ENCODE measurements at regions not wholly inside any gene's neighbourhood (a gene's known extent, or its start where the extent isn't known, plus 50 kb on each side); places are given as distances from the start of the nearest gene placed in this dataset.
A peak's percentile ranks its signal among the peaks of the same experiment; 100 is the strongest.
"Not testable (repeated sequence)": the region's sequence is repeated elsewhere in the genome, so short reads cannot be mapped to it uniquely, and the experiment has no call there.

DNA sequence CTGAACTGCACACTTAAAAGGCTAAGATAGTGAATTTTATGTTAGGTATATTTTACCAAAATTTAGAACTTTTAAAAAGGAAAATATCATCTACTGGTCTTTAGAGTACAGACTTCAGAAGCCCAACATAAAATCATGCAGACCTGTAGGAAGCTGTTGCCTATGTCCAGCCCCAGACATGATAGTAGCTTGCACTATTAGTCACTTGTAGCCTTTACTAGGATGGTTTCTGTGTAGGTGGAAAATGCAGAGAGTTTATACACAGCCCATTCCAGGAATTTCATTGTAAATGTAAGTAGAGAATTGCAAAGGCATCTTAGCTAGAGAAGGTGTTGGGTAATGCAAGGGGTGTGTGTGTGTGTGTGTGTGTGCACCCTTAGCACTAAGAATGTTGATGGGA lies 640.2 kb downstream of the RNF144A start:
- DNase-seq, result no peak

GRCh38 chr2:7559791-7560190 lies 642.6 kb downstream of the RNF144A start:
- DNase-seq, result no peak

- no peak for DNase-seq
Observed at GRCh38 chr2:7566382-7566881, 649.2 kb downstream of the RNF144A start.

DNA sequence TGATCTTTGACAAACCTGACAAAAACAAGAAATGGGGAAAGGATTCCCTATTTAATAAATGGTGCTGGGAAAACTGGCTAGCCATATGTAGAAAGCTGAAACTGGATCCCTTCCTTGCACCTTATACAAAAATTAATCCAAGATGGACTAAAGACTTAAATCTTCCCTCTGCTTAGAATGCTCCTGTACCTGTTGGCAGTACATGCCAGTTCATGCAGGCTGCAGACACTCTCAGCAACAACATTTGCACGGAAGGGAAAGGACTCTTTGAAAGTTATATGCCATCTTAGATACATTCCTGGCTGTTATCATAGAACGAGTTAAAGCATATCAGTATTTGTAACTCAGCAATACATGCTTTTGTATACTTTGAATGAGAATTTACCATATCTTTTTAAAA lies 649.9 kb downstream of the RNF144A start:
- DNase-seq, result not testable (repeated sequence)

GRCh38 chr2:7567646-7568045 lies 650.4 kb downstream of the RNF144A start:
- no peak for DNase-seq

- DNase-seq, result peak; percentile 5
Observed at GRCh38 chr2:7570247-7570646, 653.0 kb downstream of the RNF144A start.

DNA sequence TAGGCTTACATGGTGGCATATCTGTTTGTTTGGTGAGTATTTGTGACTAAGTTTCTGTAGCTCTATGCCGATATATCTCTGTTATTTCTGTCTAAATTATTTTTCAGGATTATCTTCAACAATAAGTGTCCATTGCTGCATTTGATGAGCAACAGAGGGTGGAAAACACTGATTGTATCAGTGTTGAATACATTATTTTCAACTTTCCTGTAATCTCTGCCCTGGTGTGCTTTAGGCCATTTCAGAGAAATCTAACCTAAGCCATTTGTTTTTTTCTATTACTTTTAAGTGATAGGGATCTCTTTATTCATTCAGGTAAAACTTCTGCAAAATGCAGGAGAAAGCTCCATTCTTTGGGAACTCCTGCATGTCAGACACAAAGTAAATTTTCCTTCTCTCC lies 654.5 kb downstream of the RNF144A start:
- DNase-seq, result no peak

GRCh38 chr2:7572450-7572849 lies 655.2 kb downstream of the RNF144A start:
- DNase-seq, result no peak

DNA sequence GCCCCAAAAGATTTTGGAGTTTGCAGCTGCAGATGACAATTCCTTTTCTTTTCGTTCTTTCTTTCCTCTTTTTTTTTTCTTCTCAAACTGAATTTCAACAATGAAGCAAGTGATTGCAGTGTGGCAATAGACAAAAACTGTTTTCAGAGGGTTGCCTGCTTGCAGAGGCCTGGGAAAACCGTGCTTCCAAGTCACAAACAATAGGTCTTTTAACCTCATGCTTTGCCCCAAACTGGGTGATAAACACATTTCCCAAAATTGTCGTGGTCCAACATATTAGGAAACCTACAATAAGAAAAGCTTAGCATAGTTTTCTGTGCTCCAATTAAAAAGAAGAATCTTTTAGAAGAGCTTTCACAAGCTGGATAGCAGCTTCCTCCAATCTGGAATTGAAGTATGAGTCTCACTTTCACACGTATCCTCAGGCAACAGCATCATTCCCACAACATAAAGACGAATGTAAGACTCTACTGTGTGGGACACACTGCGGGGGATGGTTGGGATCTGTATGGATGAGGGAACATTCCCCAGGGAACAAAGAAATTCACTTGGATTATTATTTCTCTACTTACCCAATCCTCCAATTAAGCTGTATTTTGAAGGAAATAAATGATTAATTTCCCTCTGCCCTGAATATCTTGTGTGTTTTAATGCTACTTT lies 656.1 kb downstream of the RNF144A start:
- no peak for DNase-seq

GRCh38 chr2:7574385-7574784 lies 657.2 kb downstream of the RNF144A start:
- DNase-seq, result no peak

GRCh38 chr2:7577769-7578168 lies 660.6 kb downstream of the RNF144A start:
- DNase-seq, result no peak

DNA sequence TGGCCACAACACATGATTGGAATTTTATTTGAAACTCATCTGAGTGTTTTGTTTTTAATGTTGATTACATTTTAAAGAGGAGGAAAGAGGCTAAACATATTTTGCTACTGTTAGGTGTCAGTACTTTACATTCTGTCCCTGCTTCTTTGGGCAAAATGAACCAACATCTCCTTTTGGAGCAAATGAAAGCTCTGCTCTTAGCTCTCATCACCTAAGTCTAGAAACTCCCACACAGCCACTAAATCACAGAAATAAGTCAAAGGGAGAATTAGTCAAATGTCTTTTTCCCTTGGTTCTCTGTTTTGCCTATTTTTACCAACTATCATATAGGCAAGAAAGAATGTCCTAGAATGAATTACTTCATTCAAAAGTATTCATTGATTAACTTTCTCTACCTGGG lies 666.8 kb downstream of the RNF144A start:
- DNase-seq, result no peak

DNA sequence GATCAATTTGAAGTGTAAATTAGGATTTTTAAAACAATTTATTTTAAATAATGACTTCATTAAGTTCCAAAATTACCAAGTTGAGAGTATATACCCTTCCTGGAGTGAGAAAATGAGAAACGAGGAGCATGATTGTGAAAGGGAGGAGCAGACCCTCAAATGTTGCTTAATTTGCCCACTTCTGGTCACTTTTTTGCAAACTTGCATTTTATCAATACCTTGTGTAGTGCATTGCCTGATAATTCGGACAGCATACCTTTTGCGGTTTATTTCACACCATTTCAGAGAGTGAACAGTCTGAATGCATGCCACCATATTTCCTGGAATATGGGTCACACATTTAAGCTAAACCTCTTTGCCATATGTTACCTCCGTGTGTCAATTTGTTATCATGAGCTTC lies 669.7 kb downstream of the RNF144A start:
- DNase-seq, result no peak

DNA sequence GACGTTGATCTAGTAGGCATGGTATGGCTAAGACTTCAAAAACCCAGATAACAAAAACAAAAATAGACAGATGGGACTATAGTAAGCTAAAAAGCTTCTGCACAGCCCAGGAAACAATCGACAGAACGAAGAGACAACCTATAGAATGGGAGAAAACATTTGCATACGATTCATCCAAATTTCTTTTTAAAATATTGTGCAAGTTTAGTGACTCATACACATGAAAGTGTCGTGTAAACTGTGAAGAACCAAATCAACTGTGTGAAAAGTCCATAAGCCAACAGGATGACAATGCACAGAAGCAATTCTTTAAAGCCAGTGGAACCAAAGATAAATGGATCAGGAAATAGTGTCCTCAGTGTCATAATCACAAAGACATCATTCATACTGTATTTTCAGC lies 671.1 kb downstream of the RNF144A start:
- no peak for DNase-seq

DNA sequence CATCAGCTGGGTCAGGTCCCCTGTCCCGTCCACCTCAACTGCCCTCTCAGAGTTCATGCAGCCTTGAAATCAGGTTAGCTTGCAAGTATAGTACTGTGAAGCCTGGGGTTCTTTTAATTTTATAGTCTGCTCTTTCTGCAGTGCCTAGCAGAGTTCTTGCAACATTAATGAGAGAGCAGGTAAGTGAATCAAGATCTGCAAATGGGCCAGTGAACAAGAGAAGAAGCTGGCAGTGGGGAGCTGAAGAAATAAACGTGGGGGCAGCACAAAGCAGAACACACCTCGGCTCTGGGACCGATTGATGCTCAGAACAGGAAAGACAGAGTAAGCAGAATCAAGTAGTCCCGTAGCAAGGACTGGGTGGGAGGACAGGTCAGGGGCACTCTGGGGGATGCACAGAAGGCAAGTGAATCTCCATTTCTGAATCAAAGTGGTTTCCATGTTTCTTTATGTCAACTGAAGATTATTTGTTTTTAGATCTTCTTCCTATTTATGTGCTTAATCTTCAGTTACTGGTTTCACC lies 675.5 kb downstream of the RNF144A start:
- no peak for DNase-seq

GRCh38 chr2:7593360-7593759 lies 676.1 kb downstream of the RNF144A start:
- DNase-seq, result no peak

DNA sequence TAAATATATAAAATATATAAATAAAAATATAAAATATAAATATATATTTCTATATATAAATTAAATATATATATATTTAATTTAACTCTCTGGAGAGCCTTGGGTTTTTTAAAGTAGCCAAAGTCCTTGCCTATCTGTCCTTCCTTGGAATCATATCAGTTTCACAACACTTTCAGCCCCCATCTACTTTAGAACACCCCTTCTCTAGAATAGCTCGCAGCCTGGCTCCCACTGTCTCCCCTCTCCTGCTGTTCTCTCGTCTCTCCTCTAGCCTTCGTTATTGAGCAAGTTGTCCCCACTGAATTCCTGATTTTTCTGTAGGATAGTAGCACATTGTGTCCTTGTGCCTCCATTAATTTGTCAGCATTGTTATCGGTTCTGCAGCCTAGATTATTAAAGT lies 677.0 kb downstream of the RNF144A start:
- no peak for DNase-seq

DNA sequence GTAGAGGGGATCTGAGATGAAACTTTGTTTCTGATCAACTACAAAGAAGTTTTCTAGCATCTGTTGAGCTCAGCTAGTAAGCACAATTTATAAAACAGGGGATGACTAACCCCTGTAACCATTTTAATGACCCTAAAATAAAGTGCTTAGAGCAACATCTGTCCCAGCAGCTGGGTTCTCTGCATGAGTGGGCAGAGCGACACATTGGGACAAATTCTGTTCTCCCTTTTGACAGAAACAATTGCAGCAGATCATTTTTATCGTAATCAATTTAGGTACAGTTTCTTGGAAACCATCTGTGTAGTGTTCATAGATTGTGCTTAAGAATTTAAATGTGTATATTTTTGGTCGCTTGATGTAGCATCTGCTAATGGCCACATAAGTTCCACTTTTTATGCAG lies 678.0 kb downstream of the RNF144A start:
- DNase-seq, result no peak

GRCh38 chr2:7598402-7598801 lies 681.2 kb downstream of the RNF144A start:
- DNase-seq, result no peak

DNA sequence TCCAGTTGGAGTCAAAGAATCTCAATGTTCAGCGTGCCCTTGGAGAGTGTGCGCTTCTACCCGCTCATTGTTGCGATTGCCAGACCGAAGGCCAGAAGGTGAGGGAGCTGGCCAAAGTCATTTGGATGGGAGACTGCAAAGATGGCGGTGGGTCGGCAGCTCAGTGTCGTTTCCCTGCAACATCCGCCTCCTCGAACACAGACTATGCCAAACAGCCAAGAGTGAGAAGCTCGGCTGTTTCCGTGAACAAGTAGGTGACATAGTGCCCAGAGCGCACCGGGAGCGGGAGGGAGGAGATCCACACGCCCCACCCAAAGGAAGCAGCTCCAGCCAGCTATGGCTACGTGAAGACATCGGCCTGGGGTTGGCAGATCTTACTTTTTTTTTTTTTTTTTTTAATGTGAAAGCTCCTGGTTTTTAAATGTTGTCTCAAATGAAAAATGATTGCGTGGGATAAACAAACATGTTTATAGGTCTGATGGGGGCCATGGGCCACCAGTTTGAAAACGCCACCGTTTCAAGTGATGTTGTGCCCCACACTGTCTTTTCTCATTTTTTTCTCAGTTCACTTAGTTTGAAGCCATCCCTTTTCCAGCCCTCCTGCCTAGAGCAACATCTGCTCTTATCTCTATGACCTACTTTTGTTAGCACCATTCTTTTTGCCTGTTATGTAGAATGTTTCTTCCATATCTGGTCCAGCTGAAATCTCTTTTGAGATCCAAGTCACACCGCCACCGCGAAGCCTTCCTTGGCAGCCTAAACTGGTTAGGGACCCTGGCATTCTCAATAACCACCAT lies 682.4 kb downstream of the RNF144A start:
- DNase-seq, result no peak

GRCh38 chr2:7601990-7602389 lies 684.8 kb downstream of the RNF144A start:
- DNase-seq, result no peak

- DNase-seq, result no peak
Observed at GRCh38 chr2:7604456-7604855, 687.2 kb downstream of the RNF144A start.

DNA sequence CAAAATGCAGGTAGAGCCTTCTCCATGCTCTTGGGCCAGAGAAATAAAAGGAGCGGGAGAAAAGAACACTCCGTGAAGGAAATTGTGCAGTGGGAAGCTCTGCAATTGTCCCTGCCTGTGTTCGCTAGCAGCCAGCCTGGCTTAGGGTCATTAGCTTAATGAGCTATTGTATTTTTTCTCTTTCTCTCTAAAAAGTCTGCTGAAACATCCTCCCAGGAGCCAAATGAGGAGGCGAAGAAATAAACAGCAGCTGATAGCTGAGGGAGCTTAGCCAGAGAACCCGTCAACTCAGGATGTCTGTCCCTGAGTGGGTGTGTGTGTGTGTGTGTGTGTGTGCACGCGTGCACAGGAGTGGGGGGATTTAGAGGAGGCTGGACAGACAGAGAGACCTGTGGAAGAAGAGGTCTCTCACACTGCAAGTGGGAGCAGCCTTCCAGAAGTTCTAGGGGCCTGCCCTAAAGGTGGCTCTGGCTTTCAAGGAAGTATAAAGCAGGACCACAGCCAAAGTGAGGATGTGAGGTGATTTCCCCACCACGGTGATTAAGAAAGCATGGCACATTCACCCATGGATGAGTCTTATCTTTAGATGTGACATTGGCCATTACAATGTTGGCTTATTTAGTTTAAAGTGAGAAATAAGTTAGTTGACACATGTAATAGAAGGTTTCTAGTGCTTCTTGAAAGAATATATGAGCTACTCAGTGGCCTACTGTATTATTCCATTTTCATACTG lies 690.4 kb downstream of the RNF144A start:
- no peak for DNase-seq

DNA sequence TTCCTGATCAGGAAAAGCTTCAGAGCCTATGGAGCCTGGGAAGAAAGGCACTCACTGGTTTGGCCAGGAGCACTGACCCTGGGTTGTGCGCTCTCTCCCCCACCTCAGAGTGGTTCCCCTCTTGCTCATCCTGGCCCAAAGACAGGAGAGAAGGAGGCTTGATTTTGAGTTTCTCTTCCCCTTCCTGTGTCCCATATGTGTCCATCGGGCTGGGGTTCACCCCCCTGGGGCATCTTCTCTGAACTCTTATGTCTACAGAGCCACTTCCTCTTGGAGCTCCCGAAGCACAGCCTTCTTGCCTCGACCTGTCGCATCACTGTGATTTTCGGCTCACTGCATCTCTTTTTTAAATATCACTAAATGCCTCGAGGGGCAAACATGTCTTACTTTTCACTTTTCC lies 692.3 kb downstream of the RNF144A start:
- no peak for DNase-seq

All from NCI-H2227 treated with DMSO at 0.1 percent for 48 hours (cell line).